ENCODE measurements at regions not wholly inside any gene's neighbourhood (a gene's known extent, or its start where the extent isn't known, plus 50 kb on each side); places are given as distances from the start of the nearest gene placed in this dataset.
"Not testable (repeated sequence)": the region's sequence is repeated elsewhere in the genome, so short reads cannot be mapped to it uniquely, and the experiment has no call there.

- TF ChIP-seq CTCF (IDR thresholded peaks at IDR 0.05): no peak
- Histone ChIP-seq H3K9me3 (no peaks in the 10 kb centered on the region), H3K27me3 (ENCODE audit: insufficient read depth in 3 of 3, low read length in 2 of 3) (no peaks in the 10 kb centered on the region), H3K4me3 (no peak overlapping the region), H3K4me1 (no peaks in the 10 kb centered on the region), H3K36me3 (ENCODE audit: insufficient read depth in 1 of 2, low read depth in 1 of 2) (no peaks in the 10 kb centered on the region), H3K27ac (no peak overlapping the region)
- intact Hi-C loops (cut with DNase I): no loop called here
- DNase-seq (no peak), ATAC-seq (no peak)
- 53 to 75% (median 73%) methylated on average over 6 of the region's 6 CpGs for WGBS, 3 donors
Observed at GRCh38 chr4:187908079-187908561, 87.5 kb upstream of the ZFP42 start.

- H3K36me3 ChIP-seq (ENCODE audit: insufficient read depth in 1 of 2, low read depth in 1 of 2): no peaks in the 10 kb centered on the region
- no peaks in the 10 kb centered on the region for H3K9me3 ChIP-seq
- intact Hi-C loops (cut with DNase I): no loop called here
- H3K4me1 ChIP-seq: no peaks in the 10 kb centered on the region
- no peak overlapping the region for H3K4me3 ChIP-seq
- H3K27ac ChIP-seq: no peak overlapping the region
- no peak for ATAC-seq
- H3K27me3 ChIP-seq (ENCODE audit: insufficient read depth in 3 of 3, low read length in 2 of 3): no peaks in the 10 kb centered on the region
- no peak for TF ChIP-seq CTCF (IDR thresholded peaks at IDR 0.05)
- 33 to 55% (median 47%) methylated on average over 2 of the region's 2 CpGs for WGBS, 3 donors
- no peak for DNase-seq
Observed at GRCh38 chr4:187908731-187909130, 86.8 kb upstream of the ZFP42 start.

GRCh38 chr4:187910741-187911140 is 84.8 kb upstream of the ZFP42 start:
- Histone ChIP-seq H3K36me3 (ENCODE audit: insufficient read depth in 1 of 2, low read depth in 1 of 2) (no peaks in the 10 kb centered on the region), H3K4me3 (no peak overlapping the region), H3K4me1 (no peaks in the 10 kb centered on the region), H3K27me3 (ENCODE audit: insufficient read depth in 3 of 3, low read length in 2 of 3) (no peaks in the 10 kb centered on the region), H3K9me3 (no peaks in the 10 kb centered on the region), H3K27ac (no peak overlapping the region)
- 22 to 26% (median 23%) methylated on average over 4 of the region's 4 CpGs for WGBS, 3 donors
- DNase-seq (no peak), ATAC-seq (no peak)
- no peak for TF ChIP-seq CTCF (IDR thresholded peaks at IDR 0.05)
- intact Hi-C loops (cut with DNase I): no loop called here

- H3K9me3 ChIP-seq; H3K27ac ChIP-seq; H3K27me3 ChIP-seq (ENCODE audit: insufficient read depth in 3 of 3, low read length in 2 of 3); ATAC-seq; DNase-seq; H3K4me3 ChIP-seq; H3K4me1 ChIP-seq; H3K36me3 ChIP-seq (ENCODE audit: insufficient read depth in 1 of 2, low read depth in 1 of 2); intact Hi-C loops (cut with DNase I): not testable (repeated sequence)
- 85 to 90% (median 89%) methylated on average over 5 of the region's 5 CpGs for WGBS, 3 donors
Observed at GRCh38 chr4:187915406-187915805, 80.2 kb upstream of the ZFP42 start.

GRCh38 chr4:187919966-187920365 is 75.6 kb upstream of the ZFP42 start:
- TF ChIP-seq CTCF (IDR thresholded peaks at IDR 0.05): no peak
- WGBS, 3 donors: 97 to 99% (median 98%) methylated on average over 3 of the region's 3 CpGs
- H3K36me3 ChIP-seq (ENCODE audit: insufficient read depth in 1 of 2, low read depth in 1 of 2): no peaks in the 10 kb centered on the region
- no peaks in the 10 kb centered on the region for H3K4me1 ChIP-seq
- no peak overlapping the region for H3K27ac ChIP-seq
- H3K27me3 ChIP-seq (ENCODE audit: insufficient read depth in 3 of 3, low read length in 2 of 3): no peaks in the 10 kb centered on the region
- H3K4me3 ChIP-seq: no peak overlapping the region
- H3K9me3 ChIP-seq: no peaks in the 10 kb centered on the region
- DNase-seq (no peak), ATAC-seq (no peak)
- intact Hi-C loops (cut with DNase I): no loop called here

Measured in psoas muscle (tissue), 7 donors.